HEK293 (cell line): ENCODE measurements at regions not wholly inside any gene's neighbourhood (a gene's known extent, or its start where the extent isn't known, plus 50 kb on each side); places are given as distances from the start of the nearest gene placed in this dataset.

Source experiments
- CTCF ChIA-PET: fragments of 350-600 bp; formaldehyde crosslinking; extraction: SDS; loops from one replicate; lab custom pipeline; 2021; ENCODE audit warnings: antibody characterized with exemption; lab: Yijun Ruan, JAX
- POLR2A ChIA-PET: fragments of 300-600 bp; formaldehyde crosslinking; extraction: SDS; loops from one replicate; lab custom pipeline; 2020; ENCODE audit warnings: antibody characterized with exemption, inconsistent platforms; lab: Yijun Ruan, JAX
- H3K27ac ChIP-seq: fragments of 200-500 bp; sonication (Bioruptor generic); 2 replicates; pipeline ENCODE4 v1.5.1; 2014; ENCODE audit warnings: low read depth, low read length, control low read depth, inconsistent platforms; ENCODE audit errors: extremely low read depth
- H3K36me3 ChIP-seq, 2 experiments: fragments of 200-500 bp in 1 of 2; sonication (Bioruptor generic) in 1 of 2; 1 replicate in 1 of 2; 2 replicates in 1 of 2; pipeline ENCODE4 v1.5.1; 2014 to 2017; ENCODE audit warnings: inconsistent platforms in 2 of 2, low read length in 2 of 2; ENCODE audit not compliant: control insufficient read depth in 2 of 2, insufficient read depth in 1 of 2
- H3K4me1 ChIP-seq: fragments of 200-500 bp; sonication (Bioruptor generic); 2 replicates; pipeline ENCODE4 v1.5.1; 2014; ENCODE audit warnings: mild to moderate bottlenecking, low read length, inconsistent platforms; ENCODE audit not compliant: control insufficient read depth, insufficient read depth
- H3K4me3 ChIP-seq: 2 replicates; pipeline ENCODE4 v1.5.1; 2011; ENCODE audit warnings: low read depth, mild to moderate bottlenecking, control low read depth, low read length, moderate library complexity
- H3K9me3 ChIP-seq: fragments of 200-500 bp; sonication (Bioruptor generic); 2 replicates; pipeline ENCODE4 v1.5.1; 2014; ENCODE audit warnings: low read depth, low read length, inconsistent platforms; ENCODE audit not compliant: control insufficient read depth, insufficient read depth
- BCL11A ChIP-seq: fragments of 450-650 bp; formaldehyde crosslinking; IDR thresholded peaks from 2 replicates; pipeline ENCODE4 v1.5.1; 2016; ENCODE audit warnings: low read depth, missing biosample characterization, missing genetic modification characterization
- FEZF1 ChIP-seq: fragments of 450-650 bp; formaldehyde crosslinking; IDR thresholded peaks from 2 replicates; pipeline ENCODE4 v1.5.1; 2016; ENCODE audit warnings: missing biosample characterization, missing genetic modification characterization
- GLIS2 ChIP-seq: fragments of 450-650 bp; formaldehyde crosslinking; IDR thresholded peaks from 2 replicates; pipeline ENCODE4 v1.5.1; 2016; ENCODE audit warnings: missing biosample characterization, missing genetic modification characterization
- SCRT1 ChIP-seq: fragments of 450-650 bp; formaldehyde crosslinking; IDR thresholded peaks from 2 replicates; pipeline ENCODE4 v1.5.1; 2016; ENCODE audit warnings: missing biosample characterization, missing genetic modification characterization, borderline replicate concordance
- ZBTB20 ChIP-seq: fragments of 450-650 bp; formaldehyde crosslinking; IDR thresholded peaks from 2 replicates; pipeline ENCODE4 v1.5.1; 2016; ENCODE audit warnings: missing biosample characterization, missing genetic modification characterization
- ZNF121 ChIP-seq: fragments of 450-650 bp; formaldehyde crosslinking; IDR thresholded peaks from 2 replicates; pipeline ENCODE4 v1.5.1; 2016; ENCODE audit warnings: missing biosample characterization, missing genetic modification characterization
- ZNF274 ChIP-seq, 2 experiments: fragments of 200-500 bp in 1 of 2; fragments of 450-650 bp in 1 of 2; sonication (Bioruptor generic) in 1 of 2; formaldehyde crosslinking in 1 of 2; IDR thresholded peaks; 2 replicates each; pipeline versions ENCODE4 v1.5.1 to v1.6.1; 2014 to 2016; ENCODE audit warnings: borderline replicate concordance in 1 of 2, inconsistent platforms in 1 of 2, low read length in 1 of 2, missing biosample characterization in 1 of 2, missing genetic modification characterization in 1 of 2
- ZNF558 ChIP-seq: fragments of 450-650 bp; formaldehyde crosslinking; IDR thresholded peaks from 2 replicates; pipeline ENCODE4 v1.5.1; 2016; ENCODE audit warnings: missing biosample characterization, missing genetic modification characterization
- ZNF561 ChIP-seq: fragments of 450-650 bp; IDR thresholded peaks from 2 replicates; pipeline ENCODE4 v1.5.1; 2018; ENCODE audit warnings: missing biosample characterization, missing genetic modification characterization, borderline replicate concordance
- ZNF629 ChIP-seq: fragments of 450-650 bp; formaldehyde crosslinking; IDR thresholded peaks from 2 replicates; pipeline ENCODE4 v1.5.1; 2017; ENCODE audit warnings: missing biosample characterization, missing genetic modification characterization
- ZSCAN23 ChIP-seq: fragments of 450-650 bp; formaldehyde crosslinking; IDR thresholded peaks from 2 replicates; pipeline ENCODE4 v1.5.1; 2016; ENCODE audit warnings: missing biosample characterization, missing genetic modification characterization
- ZSCAN30 ChIP-seq: fragments of 450-650 bp; IDR thresholded peaks from 2 replicates; pipeline ENCODE4 v1.5.1; 2018; ENCODE audit warnings: missing biosample characterization, mild to moderate bottlenecking, missing genetic modification characterization, moderate library complexity
- ZXDB ChIP-seq: fragments of 450-650 bp; formaldehyde crosslinking; IDR thresholded peaks from 2 replicates; pipeline ENCODE4 v1.5.1; 2016; ENCODE audit warnings: missing biosample characterization, missing genetic modification characterization
- TF ChIP-seq, protein P1 (sequence below): fragments of 450-650 bp; formaldehyde crosslinking; IDR thresholded peaks from 2 replicates; pipeline ENCODE4 v1.5.1; 2016; ENCODE audit warnings: missing biosample characterization, missing genetic modification characterization
- TF ChIP-seq, protein P2 (sequence below): fragments of 450-650 bp; formaldehyde crosslinking; IDR thresholded peaks from 2 replicates; pipeline ENCODE4 v1.5.1; 2016; ENCODE audit warnings: missing biosample characterization, missing genetic modification characterization
- TF ChIP-seq, protein P3 (sequence below): fragments of 450-650 bp; formaldehyde crosslinking; IDR thresholded peaks from 2 replicates; pipeline ENCODE4 v1.5.1; 2016; ENCODE audit warnings: missing biosample characterization, missing genetic modification characterization

DNA sequence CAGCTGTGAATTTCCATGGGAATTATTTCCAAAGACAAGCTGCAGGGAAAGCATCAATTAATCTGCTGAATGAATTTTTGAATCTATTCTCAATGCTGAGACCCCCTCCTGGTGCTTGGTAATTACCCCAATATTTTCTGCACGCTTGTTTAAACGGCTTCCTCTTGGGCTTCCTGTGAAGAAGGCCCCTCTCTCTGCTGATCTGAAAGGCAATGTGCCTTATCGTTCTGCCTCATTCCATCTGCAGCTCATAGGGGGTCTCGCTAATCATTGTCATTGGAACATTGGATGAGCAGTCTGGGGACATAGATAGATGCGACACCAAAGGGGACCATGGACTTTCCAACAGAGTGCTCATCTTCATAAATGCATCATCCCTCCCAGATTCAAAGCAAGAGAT lies 851.6 kb downstream of the PDHA2 start (continued):
- no peak for TF ChIP-seq ZNF274 (IDR thresholded peaks at IDR 0.05; ENCODE audit: low read length)
- TF ChIP-seq ZNF274 (tag by site-specific recombination; IDR thresholded peaks at IDR 0.05; ENCODE audit: borderline replicate concordance): no peak
- no peak for TF ChIP-seq ZNF629
- TF ChIP-seq FEZF1 (tag by site-specific recombination): no peak
- no peak for TF ChIP-seq SCRT1 (tag by site-specific recombination)
- TF ChIP-seq, protein P1, sequence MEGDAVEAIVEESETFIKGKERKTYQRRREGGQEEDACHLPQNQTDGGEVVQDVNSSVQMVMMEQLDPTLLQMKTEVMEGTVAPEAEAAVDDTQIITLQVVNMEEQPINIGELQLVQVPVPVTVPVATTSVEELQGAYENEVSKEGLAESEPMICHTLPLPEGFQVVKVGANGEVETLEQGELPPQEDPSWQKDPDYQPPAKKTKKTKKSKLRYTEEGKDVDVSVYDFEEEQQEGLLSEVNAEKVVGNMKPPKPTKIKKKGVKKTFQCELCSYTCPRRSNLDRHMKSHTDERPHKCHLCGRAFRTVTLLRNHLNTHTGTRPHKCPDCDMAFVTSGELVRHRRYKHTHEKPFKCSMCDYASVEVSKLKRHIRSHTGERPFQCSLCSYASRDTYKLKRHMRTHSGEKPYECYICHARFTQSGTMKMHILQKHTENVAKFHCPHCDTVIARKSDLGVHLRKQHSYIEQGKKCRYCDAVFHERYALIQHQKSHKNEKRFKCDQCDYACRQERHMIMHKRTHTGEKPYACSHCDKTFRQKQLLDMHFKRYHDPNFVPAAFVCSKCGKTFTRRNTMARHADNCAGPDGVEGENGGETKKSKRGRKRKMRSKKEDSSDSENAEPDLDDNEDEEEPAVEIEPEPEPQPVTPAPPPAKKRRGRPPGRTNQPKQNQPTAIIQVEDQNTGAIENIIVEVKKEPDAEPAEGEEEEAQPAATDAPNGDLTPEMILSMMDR (tag by site-specific recombination): no peak
- no peak for TF ChIP-seq ZNF121 (tag by site-specific recombination)
- no peak for TF ChIP-seq ZBTB20 (tag by site-specific recombination)

DNA sequence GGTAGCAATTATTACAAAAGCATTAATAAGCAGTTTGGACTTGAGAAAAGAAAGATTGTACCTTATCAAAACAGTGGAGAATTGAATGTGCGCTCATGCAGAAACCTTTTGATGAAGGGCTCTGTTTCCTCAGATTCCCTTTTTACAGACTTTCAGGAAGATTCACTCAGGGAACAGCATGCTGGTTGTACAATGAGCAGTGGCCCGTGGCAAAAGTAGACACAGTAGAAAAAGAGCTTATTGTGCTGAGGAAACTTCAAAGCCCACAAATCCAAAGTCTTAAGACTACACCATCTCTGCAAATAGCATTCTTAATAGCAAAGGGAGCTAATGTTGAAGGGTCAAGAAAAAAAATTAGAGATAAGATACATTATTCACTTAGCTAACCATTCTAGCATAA lies 858.9 kb downstream of the PDHA2 start:
- no peak overlapping the region for H3K4me3 ChIP-seq
- POLR2A ChIA-PET: no interaction called here
- no peaks in the 10 kb centered on the region for H3K9me3 ChIP-seq
- H3K4me1 ChIP-seq: no peaks in the 10 kb centered on the region
- no peaks in the 10 kb centered on the region for H3K36me3 ChIP-seq
- TF ChIP-seq, protein P2, sequence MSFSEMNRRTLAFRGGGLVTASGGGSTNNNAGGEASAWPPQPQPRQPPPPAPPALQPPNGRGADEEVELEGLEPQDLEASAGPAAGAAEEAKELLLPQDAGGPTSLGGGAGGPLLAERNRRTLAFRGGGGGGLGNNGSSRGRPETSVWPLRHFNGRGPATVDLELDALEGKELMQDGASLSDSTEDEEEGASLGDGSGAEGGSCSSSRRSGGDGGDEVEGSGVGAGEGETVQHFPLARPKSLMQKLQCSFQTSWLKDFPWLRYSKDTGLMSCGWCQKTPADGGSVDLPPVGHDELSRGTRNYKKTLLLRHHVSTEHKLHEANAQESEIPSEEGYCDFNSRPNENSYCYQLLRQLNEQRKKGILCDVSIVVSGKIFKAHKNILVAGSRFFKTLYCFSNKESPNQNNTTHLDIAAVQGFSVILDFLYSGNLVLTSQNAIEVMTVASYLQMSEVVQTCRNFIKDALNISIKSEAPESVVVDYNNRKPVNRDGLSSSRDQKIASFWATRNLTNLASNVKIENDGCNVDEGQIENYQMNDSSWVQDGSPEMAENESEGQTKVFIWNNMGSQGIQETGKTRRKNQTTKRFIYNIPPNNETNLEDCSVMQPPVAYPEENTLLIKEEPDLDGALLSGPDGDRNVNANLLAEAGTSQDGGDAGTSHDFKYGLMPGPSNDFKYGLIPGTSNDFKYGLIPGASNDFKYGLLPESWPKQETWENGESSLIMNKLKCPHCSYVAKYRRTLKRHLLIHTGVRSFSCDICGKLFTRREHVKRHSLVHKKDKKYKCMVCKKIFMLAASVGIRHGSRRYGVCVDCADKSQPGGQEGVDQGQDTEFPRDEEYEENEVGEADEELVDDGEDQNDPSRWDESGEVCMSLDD (tag by site-specific recombination): no peak
- TF ChIP-seq GLIS2 (tag by site-specific recombination): no peak
- no peak for TF ChIP-seq ZSCAN23 (tag by site-specific recombination)
- no peak for TF ChIP-seq ZNF561 (tag by site-specific recombination)
- CTCF ChIA-PET: no interaction called here
- no peak overlapping the region for H3K27ac ChIP-seq

DNA sequence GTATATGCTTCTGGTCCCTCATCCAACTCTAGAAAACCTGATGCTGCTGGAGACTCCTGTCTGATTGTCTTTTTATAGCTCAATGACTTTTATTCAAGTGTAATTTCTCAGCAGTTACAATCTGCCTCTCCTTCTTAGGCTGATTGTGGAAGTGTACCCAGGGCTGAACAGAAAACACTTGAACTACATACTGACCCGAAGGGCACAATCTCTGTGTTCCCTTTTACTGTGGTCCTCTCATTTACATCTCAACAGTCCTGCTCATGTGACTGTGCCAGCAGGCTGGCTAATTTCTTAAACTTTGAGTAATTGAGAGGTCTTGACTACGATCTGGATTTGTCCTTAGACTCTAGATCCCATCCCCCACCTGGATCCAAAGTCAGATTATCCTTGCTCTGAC lies 863.4 kb downstream of the PDHA2 start:
- no peaks in the 10 kb centered on the region for H3K9me3 ChIP-seq

More for the DNA sequence above, 863.4 kb downstream of the PDHA2 start:
- H3K4me3 ChIP-seq: no peak overlapping the region
- no peaks in the 10 kb centered on the region for H3K36me3 ChIP-seq
- ChIA-PET POLR2A (no interaction called here), CTCF (no interaction called here)
- TF ChIP-seq ZXDB: no peak
- TF ChIP-seq, protein P3, sequence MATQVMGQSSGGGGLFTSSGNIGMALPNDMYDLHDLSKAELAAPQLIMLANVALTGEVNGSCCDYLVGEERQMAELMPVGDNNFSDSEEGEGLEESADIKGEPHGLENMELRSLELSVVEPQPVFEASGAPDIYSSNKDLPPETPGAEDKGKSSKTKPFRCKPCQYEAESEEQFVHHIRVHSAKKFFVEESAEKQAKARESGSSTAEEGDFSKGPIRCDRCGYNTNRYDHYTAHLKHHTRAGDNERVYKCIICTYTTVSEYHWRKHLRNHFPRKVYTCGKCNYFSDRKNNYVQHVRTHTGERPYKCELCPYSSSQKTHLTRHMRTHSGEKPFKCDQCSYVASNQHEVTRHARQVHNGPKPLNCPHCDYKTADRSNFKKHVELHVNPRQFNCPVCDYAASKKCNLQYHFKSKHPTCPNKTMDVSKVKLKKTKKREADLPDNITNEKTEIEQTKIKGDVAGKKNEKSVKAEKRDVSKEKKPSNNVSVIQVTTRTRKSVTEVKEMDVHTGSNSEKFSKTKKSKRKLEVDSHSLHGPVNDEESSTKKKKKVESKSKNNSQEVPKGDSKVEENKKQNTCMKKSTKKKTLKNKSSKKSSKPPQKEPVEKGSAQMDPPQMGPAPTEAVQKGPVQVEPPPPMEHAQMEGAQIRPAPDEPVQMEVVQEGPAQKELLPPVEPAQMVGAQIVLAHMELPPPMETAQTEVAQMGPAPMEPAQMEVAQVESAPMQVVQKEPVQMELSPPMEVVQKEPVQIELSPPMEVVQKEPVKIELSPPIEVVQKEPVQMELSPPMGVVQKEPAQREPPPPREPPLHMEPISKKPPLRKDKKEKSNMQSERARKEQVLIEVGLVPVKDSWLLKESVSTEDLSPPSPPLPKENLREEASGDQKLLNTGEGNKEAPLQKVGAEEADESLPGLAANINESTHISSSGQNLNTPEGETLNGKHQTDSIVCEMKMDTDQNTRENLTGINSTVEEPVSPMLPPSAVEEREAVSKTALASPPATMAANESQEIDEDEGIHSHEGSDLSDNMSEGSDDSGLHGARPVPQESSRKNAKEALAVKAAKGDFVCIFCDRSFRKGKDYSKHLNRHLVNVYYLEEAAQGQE (tag by site-specific recombination): no peak
- TF ChIP-seq ZSCAN30 (tag by site-specific recombination): no peak
- no peak for TF ChIP-seq ZNF558
- TF ChIP-seq BCL11A (tag by site-specific recombination): no peak
- TF ChIP-seq SCRT1 (tag by site-specific recombination): no peak
- no peak overlapping the region for H3K27ac ChIP-seq
- H3K4me1 ChIP-seq: no peaks in the 10 kb centered on the region
